ENCODE measurements at regions not wholly inside any gene's neighbourhood (a gene's known extent, or its start where the extent isn't known, plus 50 kb on each side); places are given as distances from the start of the nearest gene placed in this dataset.

DNA sequence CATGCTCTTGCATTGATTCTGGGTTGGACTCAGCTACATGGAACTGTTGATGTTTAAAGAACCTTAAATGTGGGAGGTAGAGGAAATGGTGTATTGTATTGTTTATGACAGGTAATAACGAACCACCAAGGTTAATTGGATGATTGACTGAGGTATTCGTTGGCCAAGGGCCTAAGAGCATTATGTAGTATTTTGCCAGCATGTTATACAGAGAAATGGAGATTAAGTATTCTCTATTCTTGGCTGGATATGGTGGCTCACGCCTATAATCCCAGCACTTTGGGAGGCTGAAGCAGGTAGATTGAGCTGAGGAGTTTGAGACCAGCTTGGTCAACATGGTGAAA, 59.0 kb upstream of the CDK20 start:
- no peak for DNase-seq

DNA sequence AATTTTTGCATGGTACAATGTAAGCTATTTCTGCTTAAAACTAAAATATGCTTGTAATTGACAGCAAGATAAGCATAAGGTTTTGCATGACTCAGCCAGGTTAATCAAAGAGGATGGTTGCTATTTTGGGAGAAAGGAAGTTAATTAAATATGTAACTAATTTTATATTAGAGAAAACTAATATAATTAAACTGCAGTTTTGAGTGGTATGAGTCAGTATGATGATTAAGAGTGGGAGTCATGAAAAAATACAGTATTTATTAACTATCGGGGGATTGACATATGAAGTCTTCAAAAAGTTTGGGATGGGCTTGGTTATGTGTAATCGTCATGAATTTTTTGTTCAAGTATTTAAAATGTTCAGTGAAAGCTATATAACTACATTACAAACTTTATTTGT, 54.0 kb upstream of the CDK20 start:
- DNase-seq, result no peak

DNA sequence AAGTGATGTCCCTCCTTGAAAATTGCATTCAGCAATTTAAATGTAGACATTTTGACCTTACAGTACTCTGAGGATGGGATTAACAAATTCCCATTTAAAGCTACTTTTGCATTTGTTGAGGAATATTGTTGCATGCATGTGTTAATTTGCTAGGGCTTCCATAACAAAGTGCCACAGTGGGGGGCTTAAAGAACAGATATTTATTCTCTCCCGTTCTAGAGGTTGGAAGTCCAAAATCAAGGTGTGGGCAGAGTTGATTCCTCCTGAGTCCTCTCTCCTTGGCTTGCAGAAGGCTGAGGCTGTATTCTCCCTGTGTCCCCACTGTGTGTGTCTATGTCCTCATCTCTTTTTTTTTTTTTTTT, 51.8 kb upstream of the CDK20 start:
- no peak for DNase-seq

DNA sequence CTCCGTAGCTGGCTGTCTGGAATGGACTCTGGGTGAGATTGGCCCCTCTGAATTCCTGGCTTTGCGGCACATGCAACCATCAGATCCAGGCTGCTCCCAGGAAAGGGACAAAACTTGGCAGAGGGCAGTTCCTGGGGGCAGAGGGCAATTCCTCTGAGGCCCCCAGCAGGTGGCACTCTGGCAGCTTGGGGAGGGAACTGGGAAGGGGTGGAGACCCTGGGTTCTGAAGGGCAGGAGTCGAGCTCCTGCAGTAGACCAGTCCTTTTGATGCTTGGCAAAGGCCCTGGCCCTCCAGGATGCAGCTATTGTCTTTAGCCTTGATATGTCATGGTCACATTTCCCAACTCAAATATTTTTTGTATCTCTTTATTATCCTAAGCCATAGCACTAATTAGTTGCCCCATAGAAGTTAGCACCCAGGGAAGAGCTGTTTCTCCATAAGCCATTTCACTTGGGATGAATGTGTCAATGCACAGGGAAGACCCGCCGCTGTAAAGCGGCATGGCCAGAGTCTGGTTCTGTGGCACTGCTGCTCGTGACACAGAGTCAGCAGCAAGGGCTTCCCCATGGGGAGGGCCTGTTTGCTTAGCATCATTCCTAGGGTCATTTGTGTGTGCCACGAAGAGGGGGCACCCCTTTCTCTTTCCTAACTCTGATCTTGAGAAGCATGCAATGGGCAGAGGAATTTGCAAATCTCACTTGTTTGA, 51.2 kb upstream of the CDK20 start:
- no peak for DNase-seq

DNA sequence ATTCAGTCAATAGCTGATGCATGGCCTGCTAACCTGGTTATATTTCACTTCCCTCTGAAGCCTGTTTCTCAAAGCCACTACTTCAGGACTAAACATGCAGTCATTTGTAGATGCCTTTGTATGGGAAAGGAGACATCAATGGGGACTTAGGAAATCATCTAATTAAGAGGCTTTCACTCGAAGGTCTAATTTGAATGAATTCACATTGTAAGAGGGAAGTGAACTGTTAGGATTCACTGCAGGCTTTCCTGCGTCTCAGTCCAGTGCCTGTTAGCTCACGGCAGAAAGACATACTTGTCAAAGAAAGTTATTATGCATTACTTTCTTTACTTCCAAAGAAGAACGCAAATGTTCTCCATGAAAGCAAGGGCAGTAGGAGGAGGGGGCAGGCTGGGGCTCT, 50.6 kb upstream of the CDK20 start:
- DNase-seq, result no peak
